Activated CD4-positive, alpha-beta T cell treated with anti-CD3 and anti-CD28 coated beads for 1 hour (primary cell): ENCODE measurements at regions not wholly inside any gene's neighbourhood (a gene's known extent, or its start where the extent isn't known, plus 50 kb on each side); places are given as distances from the start of the nearest gene placed in this dataset.

ENCODE experiments used
- DNase-seq: peaks from one replicate; pipeline ENCODE4 v3.0.0-alpha.2; 2020

DNA sequence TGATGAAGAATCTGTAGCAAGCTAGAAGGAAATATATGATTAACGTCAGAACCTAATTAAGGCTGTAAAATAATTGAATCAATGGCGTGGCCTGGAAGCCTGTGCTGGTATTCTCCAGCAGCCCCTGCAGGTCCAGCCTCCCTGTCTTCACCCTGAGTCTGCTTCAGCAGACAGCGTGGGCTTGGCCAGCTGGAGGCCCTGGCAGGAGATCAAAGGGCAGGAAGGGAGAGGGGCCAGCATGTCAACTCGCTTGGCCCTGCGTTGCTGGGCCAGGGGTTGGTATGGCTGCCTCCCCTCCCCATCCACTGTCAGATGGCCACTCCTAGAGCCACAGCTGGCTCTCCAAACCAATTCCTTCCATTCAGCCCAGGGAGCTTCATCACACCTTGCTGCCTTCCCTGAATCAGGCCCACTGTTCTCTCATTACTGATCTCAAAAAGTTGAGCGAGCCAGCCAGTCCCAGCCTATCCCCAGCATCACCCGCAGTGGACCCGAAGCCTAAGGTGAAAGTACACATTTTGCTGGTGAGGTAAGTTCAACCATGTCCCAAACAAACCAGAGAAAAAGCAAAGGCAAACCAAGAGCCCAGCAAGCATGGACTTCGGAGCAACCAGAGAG is 228.4 kb upstream of the AGAP1 start:
- DNase-seq: no peak

DNA sequence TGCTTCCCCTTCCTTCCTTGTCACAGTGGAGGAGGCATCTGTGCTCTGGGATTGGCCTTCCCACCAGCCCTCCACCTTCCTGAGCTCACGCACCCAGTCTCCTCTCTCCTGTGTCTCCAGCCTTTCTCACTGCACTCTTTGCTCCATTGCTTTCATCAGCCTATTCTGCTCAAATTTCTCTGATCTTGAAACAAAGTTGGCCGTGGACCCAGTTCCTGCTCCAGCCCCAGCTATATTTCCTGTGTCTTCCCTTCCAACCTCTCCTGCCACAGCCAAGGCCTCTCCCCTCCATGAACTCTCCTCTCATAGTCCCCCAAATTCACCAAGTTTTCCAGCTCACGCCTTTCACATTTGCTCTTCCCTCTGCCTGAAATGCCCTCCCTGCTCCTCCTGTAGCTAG is 226.6 kb upstream of the AGAP1 start:
- DNase-seq: no peak

DNA sequence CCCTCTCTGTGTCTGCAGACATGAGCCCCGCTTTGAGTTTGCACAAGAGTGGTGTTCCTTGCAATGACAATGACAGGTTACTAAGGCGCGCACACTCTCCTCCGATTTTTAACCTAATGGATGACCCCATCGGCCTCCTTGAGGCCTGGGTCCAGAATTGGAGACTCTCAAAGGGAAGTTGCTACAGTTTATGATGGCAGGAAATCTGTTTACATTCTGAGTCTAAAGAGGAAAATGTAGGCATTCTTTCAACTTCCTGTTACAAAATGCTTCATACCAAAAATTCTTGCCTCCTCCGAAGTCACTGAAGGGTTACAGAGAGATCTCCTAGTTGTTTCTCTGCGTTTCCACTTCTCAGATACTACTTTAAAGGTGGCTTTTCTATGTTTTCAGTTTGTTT is 225.3 kb upstream of the AGAP1 start:
- no peak for DNase-seq

DNA sequence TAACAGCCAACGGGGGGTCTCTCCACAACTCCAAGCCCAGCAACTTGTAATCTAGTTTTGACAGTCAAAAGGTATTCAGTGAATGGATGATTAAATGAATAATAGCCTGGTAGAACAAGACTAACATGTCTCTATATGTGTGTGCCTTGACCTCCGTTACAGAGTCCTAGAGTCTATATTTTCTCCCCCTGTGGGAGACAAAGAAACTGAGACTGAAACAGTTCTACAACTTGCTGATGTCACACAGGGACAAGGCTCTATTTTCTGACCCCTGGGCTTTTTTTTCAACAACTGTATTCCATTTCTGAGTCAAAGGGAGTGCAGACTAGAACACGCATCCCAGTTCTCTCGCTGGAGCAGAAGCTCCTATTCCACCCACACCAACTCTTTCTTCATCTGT is 223.6 kb upstream of the AGAP1 start:
- DNase-seq: no peak

DNA sequence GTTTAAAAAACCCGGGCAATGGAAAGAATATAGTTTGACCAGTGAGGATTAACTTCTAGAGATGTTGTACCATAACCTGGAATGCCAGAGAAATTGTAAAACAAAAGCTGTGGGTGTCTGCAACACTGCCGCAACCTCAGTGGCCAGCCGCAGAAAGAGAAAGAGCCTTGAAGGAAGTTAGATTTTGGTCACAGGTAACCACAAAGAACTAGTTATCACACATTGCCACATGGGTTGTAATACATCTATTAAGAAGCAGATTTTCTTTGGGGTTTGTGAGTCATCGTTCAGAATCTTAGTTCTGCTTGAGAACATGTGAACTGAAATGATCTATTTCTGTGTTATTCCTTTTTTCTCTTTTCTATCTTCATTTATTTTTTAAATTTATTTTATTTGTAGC is 222.9 kb upstream of the AGAP1 start:
- no peak for DNase-seq

DNA sequence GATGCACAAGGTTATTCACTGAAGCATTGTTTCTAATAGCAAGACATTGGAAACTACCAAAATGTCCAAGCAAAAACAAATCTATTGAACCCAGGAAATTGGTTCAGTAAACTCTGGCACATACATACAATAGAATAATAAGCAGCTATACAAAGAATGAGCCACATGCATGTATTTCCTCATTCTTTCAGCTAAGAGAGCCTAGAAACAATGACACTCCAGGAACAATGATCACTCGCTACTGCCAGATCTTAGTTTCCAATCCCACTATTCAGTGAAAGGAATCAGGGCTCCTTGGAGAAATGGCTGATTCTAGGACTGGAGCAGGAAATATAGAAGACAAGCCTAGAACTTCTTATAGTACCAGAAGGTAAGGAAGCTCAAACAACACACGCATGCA is 221.9 kb upstream of the AGAP1 start:
- no peak for DNase-seq

DNA sequence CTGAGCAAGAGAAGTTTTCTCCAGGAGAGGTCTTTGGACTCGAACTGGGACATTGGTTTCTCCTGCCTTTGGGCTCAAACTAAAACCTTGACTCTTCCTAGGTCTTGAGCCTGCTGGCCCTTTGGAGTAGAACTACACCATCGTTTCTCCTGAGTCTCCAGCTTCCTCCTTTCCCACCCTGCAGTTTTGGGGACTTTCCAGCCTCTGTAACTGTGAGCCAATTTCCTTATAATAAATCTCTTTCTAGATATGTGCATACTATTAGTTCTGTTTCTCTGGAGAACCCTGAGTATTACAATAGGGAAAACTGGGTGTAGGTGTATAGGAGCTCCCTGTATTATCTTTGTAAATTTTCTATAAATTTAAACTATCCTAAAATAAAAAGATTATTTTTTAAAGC is 219.8 kb upstream of the AGAP1 start:
- DNase-seq: no peak

DNA sequence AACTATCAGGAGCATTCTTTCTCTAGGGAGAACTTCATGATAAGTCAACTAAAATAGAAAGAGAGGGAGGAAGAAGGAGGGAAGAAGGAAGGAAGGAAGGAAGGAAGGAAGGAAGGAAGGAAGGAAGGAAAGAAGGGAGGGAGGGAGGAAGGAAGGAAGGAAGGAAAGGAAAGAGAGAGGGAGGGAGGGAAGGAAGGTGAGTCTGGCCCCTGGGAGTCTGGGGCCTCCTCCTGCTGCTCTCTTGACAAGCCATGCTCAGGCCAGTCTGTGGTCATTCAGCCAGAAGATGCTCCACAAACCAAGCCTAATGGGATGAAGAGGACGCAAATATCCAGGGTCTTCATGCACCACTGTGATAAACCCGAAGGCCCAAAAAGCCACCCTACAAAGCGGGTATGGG is 216.4 kb upstream of the AGAP1 start:
- no peak for DNase-seq

DNA sequence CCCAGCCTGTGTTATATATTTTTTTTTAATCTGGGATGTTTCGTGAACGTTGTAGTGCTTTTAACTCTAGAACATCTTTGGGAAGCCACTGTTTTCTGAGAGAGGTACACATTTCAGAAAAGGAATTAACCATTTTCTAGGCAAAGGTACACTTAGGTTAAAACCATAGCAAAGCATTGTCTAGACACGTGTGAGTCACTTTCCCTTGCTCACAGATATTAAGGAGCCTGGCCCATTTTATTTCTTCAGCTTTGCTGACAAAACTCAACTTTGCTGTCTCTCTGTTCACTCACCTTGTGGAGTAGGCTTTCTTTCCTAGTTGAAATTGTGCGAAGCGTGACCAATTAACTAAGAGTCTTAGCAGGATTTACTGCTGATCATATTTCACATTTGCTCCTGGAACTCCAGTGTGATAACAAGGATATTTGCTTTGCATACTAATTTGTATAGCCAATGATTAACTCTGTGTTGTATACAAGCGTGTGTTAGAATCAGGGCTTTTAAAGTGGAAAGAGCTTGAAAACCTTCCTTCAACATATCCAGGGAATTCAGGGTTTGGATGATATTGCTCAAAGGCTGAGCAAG is 215.0 kb upstream of the AGAP1 start:
- no peak for DNase-seq

DNA sequence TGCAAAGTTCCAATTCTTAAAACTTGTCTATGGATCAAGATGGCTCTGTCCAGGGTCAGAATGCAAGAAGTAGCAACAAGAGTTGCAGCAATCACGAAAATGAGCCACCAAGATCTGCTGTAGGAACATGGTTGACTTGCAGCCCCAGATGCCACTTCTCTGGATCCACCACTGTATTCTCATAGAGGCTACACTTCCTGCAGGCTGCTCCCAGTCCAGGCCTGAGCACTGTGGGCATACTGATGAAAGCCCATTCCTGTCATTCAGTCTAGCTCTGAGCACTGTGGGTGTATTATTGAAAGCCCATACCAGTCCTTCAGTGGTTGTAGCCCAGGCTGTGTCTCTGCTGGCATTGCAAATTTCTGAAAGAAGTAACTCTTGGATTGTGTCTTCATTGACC is 213.9 kb upstream of the AGAP1 start:
- DNase-seq: no peak

DNA sequence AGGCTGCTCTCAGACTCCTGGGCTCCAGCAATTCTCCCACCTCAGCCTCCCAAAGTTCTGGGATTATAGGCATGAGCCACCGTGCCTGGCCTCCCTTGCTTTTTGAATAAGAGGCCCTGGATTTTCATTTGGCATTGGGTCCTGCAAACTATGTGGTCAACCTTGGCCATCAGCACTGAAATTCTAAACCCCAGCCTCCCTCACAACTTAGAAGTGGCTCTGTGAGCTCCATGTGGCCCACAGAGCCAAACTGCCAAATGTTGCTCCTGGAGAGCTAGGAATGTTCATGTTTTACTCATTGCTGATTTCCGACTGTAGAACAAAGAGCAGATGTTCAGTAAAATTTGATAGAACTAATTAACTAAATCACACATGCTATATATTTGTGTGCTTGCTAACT is 210.6 kb upstream of the AGAP1 start:
- DNase-seq: no peak

DNA sequence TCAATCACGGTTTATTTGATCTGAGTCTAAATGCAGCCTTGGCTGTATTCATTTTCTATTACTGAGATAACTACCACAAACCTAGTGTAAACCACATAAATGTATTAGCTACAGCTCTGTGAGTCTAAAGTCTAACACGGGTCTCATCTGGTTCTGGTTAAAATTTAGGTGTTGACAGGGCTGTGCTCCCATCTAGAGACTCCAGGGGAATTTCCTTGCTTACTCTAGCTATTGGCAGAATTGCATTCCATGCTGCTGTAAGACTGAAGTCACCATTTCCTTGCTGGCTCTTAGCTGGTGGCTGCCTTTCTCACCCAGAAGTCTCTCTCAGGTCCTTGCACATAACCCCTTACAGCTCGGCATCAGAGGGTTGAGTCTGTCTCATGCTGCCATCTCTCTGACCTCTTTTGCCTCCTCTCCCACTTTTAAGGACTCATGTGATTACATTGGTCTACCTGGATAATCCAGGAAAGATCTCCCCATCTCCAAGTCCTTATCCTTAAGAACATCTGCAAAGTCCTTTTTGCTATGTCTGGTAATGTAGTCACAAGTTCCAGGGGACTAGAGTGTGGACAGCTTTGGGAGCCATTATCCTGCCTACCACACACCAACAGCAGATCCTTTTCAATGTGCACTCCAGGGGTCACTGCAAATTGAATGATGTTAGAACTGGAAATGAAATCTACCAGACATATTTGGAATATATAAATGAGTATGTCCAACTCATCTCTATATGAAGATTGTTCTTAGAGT is 207.0 kb upstream of the AGAP1 start:
- DNase-seq: no peak

DNA sequence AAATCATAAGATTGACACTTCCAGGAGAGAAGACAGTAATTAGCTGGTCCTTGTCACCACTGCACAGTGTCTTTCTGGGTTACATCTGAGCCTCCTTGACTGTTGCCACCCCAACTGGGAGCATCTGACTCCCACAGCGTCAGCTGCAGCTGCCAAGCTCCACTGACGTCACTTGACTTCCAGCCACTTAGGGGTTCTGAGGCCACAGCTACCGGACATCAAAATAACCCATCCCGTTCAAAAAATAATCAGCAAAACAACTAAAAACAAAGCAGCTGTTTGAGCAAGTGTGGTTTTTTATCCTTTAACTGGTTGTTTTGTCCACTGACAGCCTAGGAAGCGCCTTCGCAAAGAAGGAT is 206.5 kb upstream of the AGAP1 start:
- no peak for DNase-seq

DNA sequence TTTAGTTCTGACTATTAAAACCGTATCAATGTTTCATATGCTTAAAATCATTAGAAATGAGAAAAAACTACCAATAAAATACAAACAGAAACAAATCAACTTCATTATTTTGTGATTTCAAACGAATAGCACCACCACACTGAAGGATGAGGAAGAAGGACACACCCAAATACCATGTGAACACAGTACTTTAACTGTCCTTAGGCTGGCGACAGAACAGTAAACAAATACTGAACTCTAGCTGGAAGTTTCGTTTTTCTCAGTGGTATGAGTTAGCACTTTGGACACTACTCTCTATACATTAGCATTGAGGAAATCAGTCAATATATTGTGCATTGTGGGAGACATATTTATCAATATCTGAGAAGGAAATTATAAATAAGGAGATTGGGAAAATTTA is 202.4 kb upstream of the AGAP1 start:
- no peak for DNase-seq

DNA sequence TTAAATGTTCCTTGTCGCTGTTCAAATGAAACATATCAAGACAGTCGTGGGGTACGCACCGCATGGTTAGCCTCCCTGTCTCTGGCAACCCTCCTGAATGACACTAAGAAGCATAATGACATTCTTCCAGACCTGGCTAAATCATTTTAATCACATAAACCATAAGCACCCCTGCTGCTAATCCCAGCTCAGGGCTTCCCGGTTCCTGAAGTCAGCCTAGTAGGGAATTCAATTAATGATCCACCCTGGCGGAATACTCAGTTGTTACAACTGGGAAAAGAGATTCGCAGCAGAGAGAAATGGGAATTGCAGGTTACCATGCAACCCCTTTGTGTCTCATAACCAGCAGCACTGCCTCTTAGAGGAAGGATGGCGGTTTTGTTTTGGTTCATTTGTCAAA is 200.8 kb upstream of the AGAP1 start:
- no peak for DNase-seq

DNA sequence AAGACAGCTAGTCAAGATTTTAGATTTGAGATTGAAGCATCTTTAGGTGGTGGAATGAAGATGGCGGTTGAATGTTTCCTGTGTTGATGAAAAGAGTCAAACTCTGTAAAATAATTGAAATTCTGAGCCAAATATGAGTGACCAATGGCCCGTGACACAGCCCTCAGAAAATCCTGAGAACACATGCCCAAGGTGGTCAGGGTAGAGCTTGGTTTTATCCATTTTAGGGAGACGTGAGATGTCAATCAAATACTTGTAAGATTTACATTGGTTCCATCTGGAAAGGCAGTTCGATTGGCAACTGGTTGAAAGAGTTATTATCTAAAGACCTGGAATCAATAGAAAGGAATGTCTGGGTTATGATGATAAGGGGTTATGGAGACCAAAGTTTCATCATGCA is 198.0 kb upstream of the AGAP1 start:
- DNase-seq: no peak

DNA sequence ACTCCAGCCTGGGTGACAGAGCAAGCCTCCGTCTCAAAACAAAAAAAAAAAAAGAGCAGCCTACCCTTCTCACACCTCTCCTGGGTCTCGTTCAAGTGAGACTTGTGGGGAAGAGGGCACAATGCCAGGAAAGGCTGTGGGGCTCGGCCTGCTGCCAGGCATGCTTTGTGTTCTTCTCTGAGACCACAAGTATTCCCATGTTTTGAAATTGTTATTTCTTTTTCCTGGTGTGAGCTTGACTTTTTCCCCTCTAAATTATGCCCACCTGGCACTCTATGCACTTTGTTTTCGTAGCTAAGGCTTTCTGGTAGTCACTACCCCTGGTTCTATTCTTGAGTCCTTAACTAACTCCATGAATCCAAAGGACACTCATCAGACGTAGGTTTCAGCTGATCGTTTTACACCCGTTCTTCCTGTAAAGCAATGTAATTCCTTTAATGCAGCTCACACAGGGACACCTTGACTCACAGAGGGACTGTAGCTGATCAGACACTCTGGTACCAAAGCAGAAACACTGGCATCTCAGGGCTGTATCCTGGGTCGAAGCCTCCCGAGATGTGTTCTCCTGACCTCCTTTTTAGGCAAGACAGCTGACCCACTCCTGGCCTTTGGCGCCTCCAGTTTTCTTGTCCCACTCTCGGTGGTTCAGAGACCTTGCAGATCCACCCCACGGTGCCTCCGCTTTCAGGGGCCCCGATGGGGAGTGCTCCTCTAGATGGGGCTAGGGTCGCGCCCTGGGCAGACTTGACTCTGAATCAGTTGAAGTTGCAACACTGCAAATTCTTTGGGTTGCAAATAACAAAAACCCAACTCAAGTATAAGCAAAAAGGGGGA is 193.3 kb upstream of the AGAP1 start:
- no peak for DNase-seq

DNA sequence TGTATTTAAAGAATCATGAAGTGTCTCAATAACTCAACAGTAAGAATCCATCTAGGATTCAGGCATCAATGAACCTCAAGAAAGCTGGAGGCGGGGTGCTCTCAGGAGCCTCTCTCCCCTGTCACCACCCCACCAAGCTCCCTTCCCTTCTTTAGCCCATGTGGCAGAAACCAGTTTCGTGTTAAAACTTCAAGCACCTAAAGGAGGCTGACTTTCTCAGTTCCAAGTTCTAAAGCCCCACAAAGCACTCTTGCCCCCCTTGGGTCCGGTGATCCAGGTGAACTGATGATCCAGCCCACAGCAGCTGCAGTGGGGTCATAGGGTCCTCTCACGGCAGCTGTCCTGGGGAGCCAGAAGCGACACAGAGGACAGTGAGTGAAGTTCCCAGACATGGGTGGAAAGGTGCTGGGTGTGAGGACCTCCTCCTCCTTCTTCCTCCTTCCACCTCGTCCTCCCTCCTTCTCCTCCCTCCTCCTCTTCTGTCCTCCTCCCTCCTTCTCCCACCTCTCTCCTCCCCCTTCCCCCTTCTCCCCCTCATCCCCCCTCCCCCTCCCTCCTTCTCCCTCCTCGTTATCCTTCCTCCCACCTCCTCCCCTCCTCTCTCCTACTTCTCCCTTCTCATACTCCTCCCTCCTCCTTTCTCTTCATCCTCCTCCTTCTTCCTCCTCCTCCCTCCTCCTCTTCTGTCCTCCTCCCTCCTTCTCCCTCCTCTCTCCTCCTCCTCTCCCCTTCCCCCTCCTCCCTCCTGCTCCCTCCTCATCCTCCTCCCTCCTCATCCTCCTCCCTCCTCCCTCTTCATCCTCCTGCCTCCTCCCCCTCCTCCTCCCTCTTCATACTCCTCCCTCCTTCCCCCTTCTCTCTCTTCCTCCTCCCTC is 192.4 kb upstream of the AGAP1 start:
- no peak for DNase-seq

DNA sequence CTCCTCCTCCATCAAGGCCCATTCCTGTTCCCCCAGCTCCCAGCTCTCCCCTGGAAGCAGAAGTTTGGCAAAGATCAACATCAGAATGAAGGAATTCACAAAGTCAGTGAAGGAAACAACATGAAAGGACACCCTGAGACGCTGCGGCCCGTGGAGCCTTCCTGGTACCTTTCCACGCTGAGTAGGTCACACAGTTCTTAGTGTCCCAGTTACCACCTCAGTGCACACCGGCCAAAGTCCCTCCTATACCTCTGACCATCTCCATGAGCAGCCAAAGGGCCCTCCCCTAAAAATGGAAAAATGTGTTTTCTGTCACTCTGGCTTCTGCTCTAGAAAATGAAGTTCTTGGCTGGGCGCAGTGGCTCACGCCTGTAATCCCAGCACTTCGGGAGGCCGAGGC is 191.6 kb upstream of the AGAP1 start:
- DNase-seq: no peak

DNA sequence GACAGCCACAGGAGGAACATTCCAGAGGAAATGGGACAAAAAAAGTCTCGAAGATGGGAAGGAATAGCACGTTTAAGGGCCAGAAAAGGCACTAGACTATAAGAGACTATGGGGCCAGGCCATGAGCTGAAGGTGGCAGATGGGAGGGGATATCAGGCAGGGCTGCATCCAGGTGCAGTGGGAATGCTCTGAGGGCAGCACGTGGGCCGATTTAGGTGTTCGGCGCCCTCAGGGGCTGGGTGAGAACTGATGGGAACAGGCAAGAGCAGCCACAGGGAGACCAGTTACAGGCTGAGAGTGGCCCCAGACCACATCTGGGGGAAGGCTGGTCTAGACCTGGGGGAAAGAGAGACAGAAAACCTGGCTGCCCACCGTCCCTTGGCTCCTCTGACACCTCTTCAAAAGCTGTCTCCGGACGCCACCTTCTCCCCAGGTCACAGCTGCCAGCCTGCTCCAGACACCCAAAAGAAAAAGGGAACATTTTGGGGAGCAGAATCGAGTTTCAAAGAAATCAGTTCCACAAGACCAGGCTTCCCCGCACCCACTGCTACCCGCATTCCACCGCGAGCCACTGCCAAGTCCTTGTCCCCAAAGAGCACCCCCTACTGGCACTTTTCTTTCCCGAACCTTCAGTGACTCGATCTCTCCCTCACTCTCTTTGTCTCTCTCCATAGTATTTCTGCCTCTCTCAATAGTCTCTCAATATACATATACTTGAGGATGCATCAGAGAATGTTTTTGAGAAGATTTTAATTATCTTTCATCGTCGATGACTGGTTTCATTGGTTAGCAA is 190.1 kb upstream of the AGAP1 start:
- DNase-seq: no peak

DNA sequence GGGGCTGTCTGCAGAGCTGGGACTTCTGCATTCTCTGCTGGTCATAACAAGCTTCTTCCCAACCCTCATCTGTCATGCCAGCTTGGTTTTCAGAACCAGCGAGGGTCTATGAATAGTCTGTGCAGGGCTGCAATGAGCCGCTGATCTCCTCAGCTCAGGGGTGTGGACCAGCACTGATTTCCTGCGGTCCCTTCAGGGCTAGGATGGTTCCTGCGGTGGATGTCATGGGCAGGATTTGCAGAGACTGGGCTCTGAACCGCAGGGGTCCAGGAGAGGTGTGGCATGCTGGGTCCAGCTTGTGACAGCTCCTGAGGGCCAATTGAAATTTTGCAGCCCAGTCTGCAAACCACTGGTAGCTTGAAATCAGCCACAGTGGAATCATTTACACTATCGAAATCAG is 188.2 kb upstream of the AGAP1 start:
- DNase-seq: no peak

DNA sequence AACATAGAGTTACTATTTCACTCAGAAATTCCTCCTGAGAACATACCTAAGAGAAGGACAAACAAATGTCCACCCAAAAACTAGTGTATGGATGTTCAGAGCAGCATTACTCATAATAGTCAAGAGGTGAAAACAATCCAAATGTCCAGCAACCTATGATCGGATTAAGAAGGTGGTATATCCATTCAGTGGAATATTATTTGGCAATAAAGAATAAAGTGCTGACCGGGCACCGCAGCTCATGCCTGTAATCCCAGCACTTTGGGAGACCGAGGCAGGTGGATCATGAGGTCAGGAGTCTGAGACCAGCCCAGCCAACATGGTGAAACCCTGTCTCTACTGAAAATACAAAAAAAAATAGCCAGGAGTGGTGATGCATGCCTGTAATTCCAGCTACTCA is 182.8 kb upstream of the AGAP1 start:
- no peak for DNase-seq
